Activated CD4-positive, alpha-beta T cell treated with anti-CD3 and anti-CD28 coated beads, Interleukin-2, amount 50 U/mL, for 48 hours (primary cell): ENCODE measurements at regions not wholly inside any gene's neighbourhood (a gene's known extent, or its start where the extent isn't known, plus 50 kb on each side); places are given as distances from the start of the nearest gene placed in this dataset.

Experiments used
- DNase-seq, 2 experiments: peaks; one replicate each; pipeline ENCODE4 v3.0.0-alpha.2; 2020

DNA sequence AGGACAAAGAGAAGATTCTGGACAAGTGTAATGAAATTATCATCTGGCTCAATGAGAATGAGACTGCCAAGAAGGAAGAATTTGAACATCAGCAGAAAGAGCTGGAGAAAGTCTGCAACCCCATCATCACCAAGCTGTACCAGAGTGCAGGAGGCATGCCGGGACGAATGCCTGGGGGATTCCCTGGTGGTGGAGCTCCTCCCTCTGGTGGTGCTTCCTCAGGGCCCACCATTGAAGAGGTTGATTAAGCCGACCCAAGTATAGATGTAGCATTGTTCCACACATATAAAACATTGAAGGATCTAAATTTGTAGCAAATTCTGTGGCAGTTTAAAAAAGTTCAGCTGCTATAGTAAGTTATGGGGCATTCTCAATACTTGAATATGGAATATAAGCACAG lies 174.3 kb upstream of the CCND2 start:
- DNase-seq: no peak

- no peak for DNase-seq
Observed at GRCh38 chr12:4091016-4091743, 182.4 kb upstream of the CCND2 start.

GRCh38 chr12:4089956-4090355 lies 183.6 kb upstream of the CCND2 start:
- no peak for DNase-seq

- DNase-seq: no peak
Observed at GRCh38 chr12:4089121-4089606, 184.4 kb upstream of the CCND2 start.

DNA sequence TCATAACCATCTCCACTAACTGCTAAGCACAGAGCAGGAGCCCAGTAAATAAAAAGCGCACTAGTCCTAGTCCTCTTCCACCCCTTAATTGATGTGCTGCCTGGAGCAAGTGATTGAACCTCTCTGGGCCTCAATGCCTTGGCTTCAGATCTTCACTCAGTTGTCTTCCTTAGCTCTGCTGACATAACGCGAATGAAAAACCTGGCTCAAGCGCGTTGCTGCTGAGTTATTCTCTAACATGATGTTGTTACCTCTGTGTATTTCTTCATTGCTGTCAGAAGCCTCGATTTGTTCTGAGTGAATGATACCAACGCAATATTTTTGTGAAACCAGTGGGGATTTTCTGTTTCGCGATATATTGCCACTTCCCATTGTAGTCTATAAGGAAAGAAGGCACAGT lies 185.1 kb upstream of the CCND2 start:
- no peak for DNase-seq

DNA sequence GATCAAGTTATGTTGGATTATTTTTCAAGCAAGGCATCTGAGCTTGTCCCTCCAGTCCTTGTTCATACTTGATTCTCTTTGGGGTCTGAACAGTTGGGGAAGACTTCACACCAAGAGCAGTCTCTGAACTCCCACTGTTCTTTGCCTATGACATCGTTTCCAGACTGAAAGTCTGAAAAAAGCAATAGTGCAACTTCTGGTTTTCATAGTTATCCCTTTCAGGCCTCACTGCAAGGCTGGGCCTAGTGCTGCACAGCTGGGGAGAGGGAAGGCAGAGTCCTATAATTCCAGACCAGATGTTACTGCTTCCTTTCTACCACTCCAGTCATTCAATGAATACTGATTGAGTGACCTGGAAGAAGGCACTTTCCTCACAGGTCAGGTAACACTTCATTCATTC lies 187.1 kb upstream of the CCND2 start:
- no peak for DNase-seq

DNA sequence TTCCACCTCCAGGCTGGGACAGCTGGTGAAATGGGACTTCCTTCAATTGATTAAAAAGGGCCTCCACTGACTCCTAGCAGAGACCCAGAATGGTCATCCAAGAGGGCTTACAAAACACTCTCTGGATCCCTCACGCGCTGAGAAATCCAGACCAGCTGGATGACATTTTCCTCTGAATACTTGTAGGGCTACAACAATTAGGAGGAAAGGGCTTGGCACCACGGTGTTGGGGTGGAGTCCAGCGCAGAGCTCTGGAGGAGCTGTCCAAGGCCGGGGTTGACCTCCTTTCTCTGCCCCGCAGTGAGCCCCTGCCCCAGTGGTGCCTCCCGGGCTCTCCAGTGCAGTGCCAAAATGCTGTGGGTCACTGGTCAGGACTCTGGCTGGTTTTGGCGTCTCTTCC lies 189.0 kb upstream of the CCND2 start:
- no peak for DNase-seq

- no peak for DNase-seq
Observed at GRCh38 chr12:4082809-4083403, 190.7 kb upstream of the CCND2 start.

DNA sequence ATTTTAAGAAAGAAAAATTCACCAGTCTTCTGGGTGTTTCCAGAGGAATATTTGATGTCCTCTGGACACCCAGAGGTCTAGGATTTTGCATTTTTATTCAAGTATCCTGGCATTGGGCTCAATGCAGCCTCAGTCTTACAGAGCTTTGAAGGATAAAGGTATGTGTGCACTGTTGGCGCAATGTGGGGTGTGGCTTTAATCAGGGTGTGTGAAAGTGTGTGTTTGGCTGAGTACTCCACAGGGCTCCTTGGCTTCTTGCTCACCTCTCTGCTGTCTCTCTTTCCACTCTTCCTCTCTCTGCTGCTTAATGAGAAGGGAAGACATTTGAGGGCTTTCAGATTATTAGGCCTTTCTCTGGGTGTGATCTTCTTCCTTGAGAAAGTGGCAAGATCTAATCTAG lies 193.3 kb upstream of the CCND2 start:
- no peak for DNase-seq

DNA sequence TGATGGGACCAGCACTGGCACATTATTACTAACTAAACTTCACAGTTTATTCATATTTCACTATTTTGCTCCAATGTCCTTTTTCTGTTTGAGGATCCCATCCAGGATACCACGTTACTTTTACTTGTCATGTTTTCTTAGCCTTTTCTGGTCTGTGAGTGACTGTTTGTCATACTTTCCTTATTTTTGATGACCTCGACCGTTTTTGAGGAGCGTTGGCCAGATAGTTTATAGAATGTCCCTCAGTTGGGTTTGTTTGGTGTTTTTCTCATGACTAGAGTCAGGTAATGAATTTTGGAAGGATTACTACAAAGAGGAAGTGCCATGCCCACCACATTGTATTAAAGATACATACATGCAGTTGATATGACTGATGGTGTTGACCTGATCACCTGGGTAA lies 199.4 kb upstream of the CCND2 start:
- no peak for DNase-seq

GRCh38 chr12:4069670-4070010 lies 196.4 kb upstream of the PARP11 start:
- DNase-seq: no peak

DNA sequence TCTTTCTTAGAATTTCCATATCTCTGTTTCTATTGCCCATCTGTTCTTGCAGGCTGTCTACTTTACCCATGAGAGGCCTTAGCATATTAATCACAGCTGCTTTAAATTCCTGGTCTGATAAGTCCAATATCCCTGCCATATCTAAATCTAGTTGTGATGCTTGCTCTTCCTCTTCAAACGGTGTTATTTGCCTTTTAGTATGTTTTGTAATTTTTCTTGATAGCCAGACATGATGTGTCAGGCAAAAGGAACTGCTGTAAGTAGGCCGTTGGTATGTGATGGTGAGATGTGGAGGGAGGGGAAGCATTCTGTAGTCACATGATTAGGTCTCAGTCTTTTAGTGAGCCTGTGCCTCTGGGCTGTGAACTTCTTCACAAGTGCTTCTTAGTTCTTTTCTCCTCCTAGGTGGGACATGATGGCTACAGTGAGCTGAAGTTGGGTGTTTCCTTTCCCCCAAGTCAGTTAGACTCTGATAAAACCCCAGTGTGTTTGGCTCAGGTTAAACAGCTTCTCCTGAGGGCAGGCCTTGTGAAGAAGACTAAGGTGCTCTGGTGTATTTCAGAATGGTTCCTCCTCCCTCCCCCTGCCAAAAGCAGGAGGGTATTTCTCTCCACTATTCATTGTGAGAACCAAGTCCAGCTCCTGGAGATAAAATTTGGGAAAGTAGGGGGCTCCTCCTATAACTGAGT lies 195.9 kb upstream of the PARP11 start:
- no peak for DNase-seq

- no peak for DNase-seq
Observed at GRCh38 chr12:4064008-4064407, 190.8 kb upstream of the PARP11 start.

GRCh38 chr12:4059898-4060568 lies 186.8 kb upstream of the PARP11 start:
- DNase-seq: no peak

- no peak for DNase-seq
Observed at GRCh38 chr12:4056910-4057845, 184.0 kb upstream of the PARP11 start.

- no peak for DNase-seq
Observed at GRCh38 chr12:4054630-4055029, 181.4 kb upstream of the PARP11 start.

DNA sequence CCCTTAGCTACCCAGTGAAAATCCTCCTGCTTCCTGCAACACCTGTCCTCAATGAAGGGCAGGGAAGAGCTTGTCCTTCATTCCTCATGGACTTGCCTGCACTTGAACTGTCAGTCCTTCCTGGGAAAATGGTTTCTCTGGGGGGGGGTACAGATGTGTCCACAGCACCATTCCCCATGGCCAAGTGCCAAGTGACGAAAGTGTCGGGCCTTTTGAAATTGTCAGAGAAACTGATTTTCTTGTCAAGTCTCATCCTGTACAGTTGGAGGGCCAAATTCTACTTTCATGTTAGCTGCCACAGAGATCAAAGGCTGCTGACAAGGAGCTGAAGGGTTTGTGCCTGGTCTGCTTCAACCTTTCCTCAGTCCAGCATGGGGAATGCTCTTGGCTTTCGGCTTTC lies 179.5 kb upstream of the PARP11 start:
- no peak for DNase-seq

GRCh38 chr12:4051596-4051995 lies 178.4 kb upstream of the PARP11 start:
- no peak for DNase-seq

DNA sequence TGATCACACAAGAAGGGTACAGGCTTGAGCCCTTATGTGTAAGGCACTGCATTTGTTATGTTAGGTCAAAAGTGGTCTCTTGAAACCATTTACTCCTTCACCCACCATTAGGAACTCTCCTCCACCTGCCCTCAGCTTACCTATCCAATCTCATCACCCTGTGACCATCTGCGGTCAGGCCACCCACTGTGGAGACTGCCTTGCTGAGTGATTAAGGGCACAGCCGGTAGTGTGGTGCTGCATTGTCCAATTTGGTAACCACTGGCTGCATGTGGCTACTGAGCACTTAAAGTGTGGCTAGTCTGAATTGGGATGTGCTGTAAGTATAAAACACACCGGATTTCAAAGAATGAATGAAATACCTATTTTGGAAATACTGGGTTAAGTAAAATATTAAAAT lies 177.1 kb upstream of the PARP11 start:
- DNase-seq: no peak

- DNase-seq: no peak
Observed at GRCh38 chr12:4049298-4050080, 176.3 kb upstream of the PARP11 start.

DNA sequence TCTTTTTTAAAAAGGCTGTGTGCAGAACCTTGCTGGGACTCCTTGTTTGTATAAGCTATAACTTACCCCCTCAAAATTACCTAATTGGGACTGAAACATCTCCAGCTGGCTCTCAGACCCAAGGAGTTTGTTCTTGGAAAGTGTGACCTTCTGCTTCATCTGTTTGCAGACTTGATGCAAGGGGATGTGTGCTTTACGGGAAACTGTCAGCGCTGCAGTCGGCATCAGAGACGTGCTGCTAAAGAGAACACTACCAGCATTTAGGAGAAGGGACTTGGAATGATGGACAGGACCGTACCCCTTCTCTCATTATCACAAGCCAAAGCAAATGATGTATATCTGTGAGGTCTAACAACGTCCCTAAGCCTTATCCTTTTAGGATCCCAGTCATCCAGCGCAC lies 174.2 kb upstream of the PARP11 start:
- DNase-seq: no peak

DNA sequence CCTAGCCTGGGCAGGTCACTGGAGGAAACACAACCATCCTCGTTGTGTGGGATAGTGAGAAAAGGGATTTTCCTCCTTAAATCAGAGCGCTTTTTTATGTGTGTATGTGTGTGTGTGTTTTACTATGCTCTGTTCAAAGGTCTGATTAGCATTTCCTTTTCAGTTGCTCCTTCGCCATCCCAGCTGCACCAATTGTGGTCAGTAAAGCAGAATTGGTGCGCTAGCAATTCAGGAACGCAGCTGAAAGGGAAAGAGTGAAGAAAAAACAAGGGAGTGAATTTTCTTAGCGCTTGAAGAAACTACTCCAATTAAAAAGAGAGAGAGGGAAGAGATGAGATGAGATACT lies 173.3 kb upstream of the PARP11 start:
- DNase-seq: no peak
